Left lung (tissue), 4 donors: ENCODE measurements at regions not wholly inside any gene's neighbourhood (a gene's known extent, or its start where the extent isn't known, plus 50 kb on each side); places are given as distances from the start of the nearest gene placed in this dataset.

ENCODE experiments used
- ATAC-seq: fragments of 200-7000 bp; cut with Tn5 transposase; one replicate; pipeline ENCODE4 v1.9.1; 2020; ENCODE audit warnings: moderate library complexity
- DNase-seq, 4 donors: peaks; one replicate each; pipeline ENCODE4 v3.0.0-alpha.2; 2013 to 2020
- H3K27ac ChIP-seq, 2 donors: fragments of 200-600 bp; sonication (generic) in 1 of 2; one replicate each; pipeline versions ENCODE4 v1.5.0 to v1.8.0; 2020 to 2021
- H3K27me3 ChIP-seq, 2 donors: fragments of 200-600 bp; sonication (generic) in 1 of 2; one replicate each; pipeline versions ENCODE4 v1.5.0 to v1.8.0; 2020 to 2021
- H3K36me3 ChIP-seq, 2 donors: fragments of 200-600 bp; sonication (generic) in 1 of 2; one replicate each; pipeline versions ENCODE4 v1.5.0 to v1.8.0; 2020 to 2021
- H3K4me1 ChIP-seq, 2 donors: fragments of 200-600 bp; one replicate each; pipeline ENCODE4 v1.8.0; 2021
- H3K4me3 ChIP-seq, 2 donors: fragments of 200-600 bp; sonication (generic) in 1 of 2; one replicate each; pipeline versions ENCODE4 v1.5.0 to v1.8.0; 2020 to 2021; ENCODE audit warnings: mild to moderate bottlenecking in 1 of 2
- H3K9me3 ChIP-seq, 2 donors: fragments of 200-600 bp; sonication (generic) in 1 of 2; one replicate each; pipeline versions ENCODE4 v1.5.0 to v1.8.0; 2020 to 2021
- intact Hi-C, 2 donors: fragments of 100-400 bp; cut with DNase I; formaldehyde crosslinking; loops; one replicate each; pipeline versions ENCODE4 v1.11.2 to v1.14.2; 2022
- TF ChIP-seq, protein P1 (sequence below), 2 donors: fragments of 200-600 bp; sonication (generic) in 1 of 2; IDR thresholded peaks; one replicate each; pipeline versions ENCODE4 v1.5.0 to v1.8.0; 2021; ENCODE audit warnings: antibody characterized with exemption in 2 of 2
- donor health status: DM: no; HTN: yes; CAD: no.
- donor health status: DM: no; HTN: no; CAD: no.

DNA sequence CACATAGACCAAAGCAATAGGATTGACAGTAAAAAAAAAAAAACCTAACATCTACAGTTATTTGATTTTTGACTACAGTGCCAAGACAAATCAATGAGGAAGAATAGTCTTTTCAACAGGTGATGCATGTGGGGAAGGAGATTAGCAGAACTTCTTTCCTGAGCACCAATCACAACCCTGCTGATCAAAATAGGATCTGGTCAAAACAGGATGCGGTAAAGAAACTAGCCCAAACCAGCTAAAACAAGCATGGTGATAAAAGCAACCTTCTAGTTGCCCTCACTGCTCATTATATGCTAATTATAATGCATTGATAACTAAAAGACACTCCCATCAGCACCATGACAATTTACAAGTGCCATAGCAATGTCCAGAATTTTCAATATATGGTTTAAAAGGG, 667.5 kb downstream of the GRXCR1 start:
- Histone ChIP-seq H3K4me3 (no peak overlapping the region), H3K27ac (no peak overlapping the region), H3K27me3 (no peaks in the 10 kb centered on the region), H3K9me3 (peaks cover 0 to 7% of the 10 kb centered on the region in 2 donors), H3K4me1 (no peaks in the 10 kb centered on the region), H3K36me3 (no peaks in the 10 kb centered on the region)
- TF ChIP-seq, protein P1, sequence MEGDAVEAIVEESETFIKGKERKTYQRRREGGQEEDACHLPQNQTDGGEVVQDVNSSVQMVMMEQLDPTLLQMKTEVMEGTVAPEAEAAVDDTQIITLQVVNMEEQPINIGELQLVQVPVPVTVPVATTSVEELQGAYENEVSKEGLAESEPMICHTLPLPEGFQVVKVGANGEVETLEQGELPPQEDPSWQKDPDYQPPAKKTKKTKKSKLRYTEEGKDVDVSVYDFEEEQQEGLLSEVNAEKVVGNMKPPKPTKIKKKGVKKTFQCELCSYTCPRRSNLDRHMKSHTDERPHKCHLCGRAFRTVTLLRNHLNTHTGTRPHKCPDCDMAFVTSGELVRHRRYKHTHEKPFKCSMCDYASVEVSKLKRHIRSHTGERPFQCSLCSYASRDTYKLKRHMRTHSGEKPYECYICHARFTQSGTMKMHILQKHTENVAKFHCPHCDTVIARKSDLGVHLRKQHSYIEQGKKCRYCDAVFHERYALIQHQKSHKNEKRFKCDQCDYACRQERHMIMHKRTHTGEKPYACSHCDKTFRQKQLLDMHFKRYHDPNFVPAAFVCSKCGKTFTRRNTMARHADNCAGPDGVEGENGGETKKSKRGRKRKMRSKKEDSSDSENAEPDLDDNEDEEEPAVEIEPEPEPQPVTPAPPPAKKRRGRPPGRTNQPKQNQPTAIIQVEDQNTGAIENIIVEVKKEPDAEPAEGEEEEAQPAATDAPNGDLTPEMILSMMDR (IDR thresholded peaks at IDR 0.05), result no peak
- intact Hi-C loops, result no loop called here
- no peak for DNase-seq
- no peak for ATAC-seq

DNA sequence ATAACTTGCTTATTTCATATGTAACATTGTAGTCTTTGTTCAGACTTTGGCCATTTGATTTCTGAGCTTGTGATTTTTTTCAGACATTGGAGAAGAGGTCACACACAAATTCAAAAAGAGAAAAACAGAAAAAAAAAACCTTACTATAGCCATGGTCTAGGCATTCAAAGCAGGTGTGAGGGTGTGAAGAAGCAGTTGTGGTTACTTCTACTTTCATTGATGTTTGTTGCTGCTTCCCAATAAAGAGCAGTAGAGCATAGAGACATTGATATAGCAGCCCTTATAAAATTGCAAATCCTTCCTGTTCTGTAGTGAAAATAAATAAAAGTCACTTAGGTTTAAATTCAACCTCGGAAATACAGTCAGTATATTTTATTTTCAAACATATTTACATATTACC, 671.6 kb downstream of the GRXCR1 start:
- Histone ChIP-seq H3K9me3 (no peaks in the 10 kb centered on the region), H3K27ac (no peak overlapping the region), H3K4me3 (no peak overlapping the region), H3K4me1 (no peaks in the 10 kb centered on the region), H3K36me3 (no peaks in the 10 kb centered on the region), H3K27me3 (no peaks in the 10 kb centered on the region)
- TF ChIP-seq, protein P1 (IDR thresholded peaks at IDR 0.05), result no peak
- ATAC-seq (no peak), DNase-seq (no peak)
- intact Hi-C loops, result no loop called here

DNA sequence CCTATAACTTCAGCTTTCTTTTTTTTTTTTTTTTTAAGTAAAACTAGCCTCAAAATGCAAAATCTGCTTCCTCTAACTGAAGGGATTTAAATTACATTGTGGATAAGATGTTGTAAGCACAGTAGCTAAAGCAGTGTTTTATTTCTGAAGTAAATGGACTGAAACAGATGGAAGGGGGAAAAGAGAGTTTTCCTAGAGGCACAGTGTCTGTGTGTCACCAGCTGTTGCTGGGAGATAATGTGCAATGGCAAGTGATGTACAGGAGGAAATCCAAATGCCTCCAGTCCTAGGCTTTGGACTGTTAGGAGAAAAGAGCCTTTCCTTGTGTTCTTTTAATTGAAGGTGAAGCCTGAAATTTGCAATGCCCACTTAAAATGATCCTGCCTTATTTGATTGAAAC, 672.1 kb downstream of the GRXCR1 start:
- Histone ChIP-seq H3K9me3 (no peaks in the 10 kb centered on the region), H3K4me1 (no peaks in the 10 kb centered on the region), H3K27ac (no peak overlapping the region), H3K27me3 (no peaks in the 10 kb centered on the region), H3K36me3 (no peaks in the 10 kb centered on the region), H3K4me3 (no peak overlapping the region)
- intact Hi-C loops, result no loop called here
- DNase-seq (no peak), ATAC-seq (no peak)
- TF ChIP-seq, protein P1 (IDR thresholded peaks at IDR 0.05), result no peak

DNA sequence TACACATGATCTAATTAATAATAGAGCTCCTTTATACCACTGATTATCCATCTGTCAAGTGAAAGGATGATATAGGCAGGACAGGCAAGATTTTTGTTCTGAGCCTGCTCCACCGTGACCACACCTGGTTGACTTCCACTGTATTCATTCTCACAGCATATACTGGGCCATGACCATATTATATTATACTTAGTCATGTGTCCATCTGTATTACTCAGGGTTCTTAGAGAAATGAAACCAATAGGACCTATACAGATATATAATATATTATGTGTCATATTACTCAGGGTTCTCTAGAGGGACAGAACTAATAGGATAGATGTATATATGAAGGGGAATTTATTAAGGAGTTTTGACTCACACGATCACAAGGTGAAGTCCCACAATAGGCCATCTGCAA, 675.1 kb downstream of the GRXCR1 start:
- DNase-seq (no peak), ATAC-seq (no peak)
- H3K9me3 ChIP-seq, result no peaks in the 10 kb centered on the region
- TF ChIP-seq, protein P1 (IDR thresholded peaks at IDR 0.05), result no peak
- H3K27me3 ChIP-seq, result no peaks in the 10 kb centered on the region
- intact Hi-C loops, result no loop called here
- H3K27ac ChIP-seq, result no peak overlapping the region
- H3K4me1 ChIP-seq, result no peaks in the 10 kb centered on the region
- no peak overlapping the region for H3K4me3 ChIP-seq
- H3K36me3 ChIP-seq, result no peaks in the 10 kb centered on the region

DNA sequence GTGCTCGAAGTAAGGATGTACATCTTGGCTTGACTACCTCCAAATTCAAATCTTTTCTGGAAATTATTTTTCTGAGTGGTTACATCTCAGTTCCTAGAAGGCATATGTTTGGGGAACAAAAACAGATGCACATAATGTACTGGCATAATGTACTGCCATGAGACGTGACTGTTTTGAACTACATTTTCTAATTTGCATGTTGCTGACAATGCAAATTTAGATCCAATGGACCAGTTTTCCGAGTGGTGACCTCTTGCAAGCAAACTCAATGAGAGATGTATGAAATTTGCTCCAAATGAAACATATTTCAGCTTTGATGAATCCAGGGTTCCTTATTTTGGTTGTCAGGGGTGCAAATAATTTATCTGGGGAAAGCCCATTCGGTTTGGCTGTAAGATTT, 694.3 kb downstream of the GRXCR1 start:
- intact Hi-C loops, result no loop called here
- TF ChIP-seq, protein P1 (IDR thresholded peaks at IDR 0.05), result no peak
- Histone ChIP-seq H3K27ac (no peak overlapping the region), H3K36me3 (no peaks in the 10 kb centered on the region), H3K27me3 (no peaks in the 10 kb centered on the region), H3K4me3 (no peak overlapping the region), H3K9me3 (peaks cover 0 to 9% of the 10 kb centered on the region in 2 donors), H3K4me1 (no peaks in the 10 kb centered on the region)
- ATAC-seq, result no peak
- DNase-seq, result no peak
